Vagina (tissue), 2 donors: ENCODE measurements at regions not wholly inside any gene's neighbourhood (a gene's known extent, or its start where the extent isn't known, plus 50 kb on each side); places are given as distances from the start of the nearest gene placed in this dataset.

Source experiments
- DNase-seq, 2 donors: peaks; one replicate each; pipeline ENCODE4 v3.0.0-alpha.2; 2017; ENCODE audit errors: extremely low spot score in 2 of 2
- H3K27ac ChIP-seq: fragments of 200-600 bp; sonication (generic); one replicate; pipeline ENCODE4 v1.5.1; 2019
- H3K27me3 ChIP-seq: fragments of 200-600 bp; sonication (generic); one replicate; pipeline ENCODE4 v1.5.1; 2019
- H3K36me3 ChIP-seq, 2 donors: fragments of 200-600 bp; sonication (generic); one replicate each; pipeline ENCODE4 v1.5.1; 2017 to 2019
- H3K4me1 ChIP-seq: fragments of 200-600 bp; sonication (generic); one replicate; pipeline ENCODE4 v1.5.1; 2019
- H3K4me3 ChIP-seq, 2 donors: fragments of 200-600 bp; sonication (generic); 1 replicate in 1 of 2; 2 replicates in 1 of 2; pipeline ENCODE4 v1.5.1; 2016 to 2019
- H3K9me3 ChIP-seq: fragments of 200-600 bp; sonication (generic); one replicate; pipeline ENCODE4 v1.5.1; 2019
- CTCF ChIP-seq, 3 experiments: fragments of 450-650 bp in 2 of 3; fragments of 200-600 bp in 1 of 3; sonication (generic) in 1 of 3; IDR thresholded peaks; one replicate each; pipeline ENCODE4 v1.5.1; 2017 to 2019; ENCODE audit warnings: antibody characterized with exemption in 3 of 3, mild to moderate bottlenecking in 2 of 3, moderate library complexity in 2 of 3
- POLR2A ChIP-seq, 2 donors: fragments of 450-650 bp; IDR thresholded peaks; one replicate each; pipeline ENCODE4 v1.6.1; 2017; ENCODE audit warnings: antibody characterized with exemption in 2 of 2, mild to moderate bottlenecking in 2 of 2, moderate library complexity in 2 of 2
- POLR2AphosphoS5 ChIP-seq, 2 donors: sonication (generic); formaldehyde crosslinking; IDR thresholded peaks; one replicate each; pipeline ENCODE4 v1.9.0; 2017; ENCODE audit warnings: antibody characterized with exemption in 2 of 2, mild to moderate bottlenecking in 2 of 2, low read depth in 1 of 2; ENCODE audit not compliant: insufficient read depth in 1 of 2
- intact Hi-C: fragments of 100-400 bp; cut with DNase I; formaldehyde crosslinking; loops from one replicate; pipeline ENCODE4 v1.15.1; 2023

- H3K9me3 ChIP-seq = no peaks in the 10 kb centered on the region
- no peak for DNase-seq
- intact Hi-C loops = no loop called here
- H3K36me3 ChIP-seq = no peaks in the 10 kb centered on the region
- no peak overlapping the region for H3K4me3 ChIP-seq
- no peaks in the 10 kb centered on the region for H3K4me1 ChIP-seq
- H3K27ac ChIP-seq = no peak overlapping the region
- TF ChIP-seq POLR2AphosphoS5 (IDR thresholded peaks at IDR 0.05; ENCODE audit: insufficient read depth in 1 of 2, low read depth in 1 of 2) (no peak), POLR2A (IDR thresholded peaks at IDR 0.05) (no peak), CTCF (IDR thresholded peaks at IDR 0.05) (no peak)
- H3K27me3 ChIP-seq = no peaks in the 10 kb centered on the region
Measured at GRCh38 chr4:153988492-153989363, 199.8 kb upstream of the SFRP2 start.

GRCh38 chr4:153987291-153987690 lies 198.4 kb upstream of the SFRP2 start:
- Histone ChIP-seq H3K9me3 (no peaks in the 10 kb centered on the region), H3K36me3 (no peaks in the 10 kb centered on the region), H3K27me3 (no peaks in the 10 kb centered on the region), H3K4me1 (no peaks in the 10 kb centered on the region), H3K27ac (no peak overlapping the region), H3K4me3 (no peak overlapping the region)
- intact Hi-C loops = no loop called here
- no peak for DNase-seq
- no peak for TF ChIP-seq CTCF (IDR thresholded peaks at IDR 0.05)
- TF ChIP-seq POLR2AphosphoS5 (IDR thresholded peaks at IDR 0.05; ENCODE audit: insufficient read depth in 1 of 2, low read depth in 1 of 2) = no peak
- TF ChIP-seq POLR2A (IDR thresholded peaks at IDR 0.05) = no peak

GRCh38 chr4:153976954-153977353 lies 188.1 kb upstream of the SFRP2 start:
- Histone ChIP-seq H3K9me3 (no peaks in the 10 kb centered on the region), H3K4me3 (no peak overlapping the region), H3K27me3 (no peaks in the 10 kb centered on the region), H3K4me1 (no peaks in the 10 kb centered on the region), H3K27ac (no peak overlapping the region), H3K36me3 (no peaks in the 10 kb centered on the region)
- intact Hi-C loops = no loop called here
- no peak for DNase-seq
- no peak for TF ChIP-seq POLR2AphosphoS5 (IDR thresholded peaks at IDR 0.05; ENCODE audit: insufficient read depth in 1 of 2, low read depth in 1 of 2)
- TF ChIP-seq CTCF (IDR thresholded peaks at IDR 0.05) = no peak
- TF ChIP-seq POLR2A (IDR thresholded peaks at IDR 0.05) = no peak

GRCh38 chr4:153974452-153974851 lies 185.6 kb upstream of the SFRP2 start:
- no peaks in the 10 kb centered on the region for H3K4me1 ChIP-seq
- no peak overlapping the region for H3K4me3 ChIP-seq
- no peak overlapping the region for H3K27ac ChIP-seq
- TF ChIP-seq CTCF (IDR thresholded peaks at IDR 0.05) = no peak
- TF ChIP-seq POLR2A (IDR thresholded peaks at IDR 0.05) = no peak
- TF ChIP-seq POLR2AphosphoS5 (IDR thresholded peaks at IDR 0.05; ENCODE audit: insufficient read depth in 1 of 2, low read depth in 1 of 2) = no peak
- H3K27me3 ChIP-seq = no peaks in the 10 kb centered on the region
- no peaks in the 10 kb centered on the region for H3K9me3 ChIP-seq
- DNase-seq = no peak
- intact Hi-C loops = loop anchor here (5.0 kb wide), 1 partner anchor 1578 kb away; no protein-coding TSS in a partner anchor
- no peaks in the 10 kb centered on the region for H3K36me3 ChIP-seq

GRCh38 chr4:153973942-153974341 lies 185.1 kb upstream of the SFRP2 start:
- intact Hi-C loops = loop anchor here (5.0 kb wide), 1 partner anchor 1578 kb away; no protein-coding TSS in a partner anchor
- no peak for DNase-seq
- H3K27ac ChIP-seq = no peak overlapping the region
- no peak overlapping the region for H3K4me3 ChIP-seq
- TF ChIP-seq POLR2AphosphoS5 (IDR thresholded peaks at IDR 0.05; ENCODE audit: insufficient read depth in 1 of 2, low read depth in 1 of 2) (no peak), CTCF (IDR thresholded peaks at IDR 0.05) (no peak), POLR2A (IDR thresholded peaks at IDR 0.05) (no peak)
- H3K9me3 ChIP-seq = no peaks in the 10 kb centered on the region
- H3K27me3 ChIP-seq = no peaks in the 10 kb centered on the region
- no peaks in the 10 kb centered on the region for H3K4me1 ChIP-seq
- H3K36me3 ChIP-seq = no peaks in the 10 kb centered on the region
